ENCODE measurements at regions not wholly inside any gene's neighbourhood (a gene's known extent, or its start where the extent isn't known, plus 50 kb on each side); places are given as distances from the start of the nearest gene placed in this dataset.
"Not testable (repeated sequence)": the region's sequence is repeated elsewhere in the genome, so short reads cannot be mapped to it uniquely, and the experiment has no call there.

GRCh38 chr12:22136604-22137117 lies 90.6 kb downstream of the CMAS start:
- TF ChIP-seq CTCF (conservative IDR thresholded peaks at IDR 0.05); ZFX (IDR thresholded peaks at IDR 0.05): not testable (repeated sequence)

Data from C4-2B (cell line).